ENCODE measurements at regions not wholly inside any gene's neighbourhood (a gene's known extent, or its start where the extent isn't known, plus 50 kb on each side); places are given as distances from the start of the nearest gene placed in this dataset.

DNA sequence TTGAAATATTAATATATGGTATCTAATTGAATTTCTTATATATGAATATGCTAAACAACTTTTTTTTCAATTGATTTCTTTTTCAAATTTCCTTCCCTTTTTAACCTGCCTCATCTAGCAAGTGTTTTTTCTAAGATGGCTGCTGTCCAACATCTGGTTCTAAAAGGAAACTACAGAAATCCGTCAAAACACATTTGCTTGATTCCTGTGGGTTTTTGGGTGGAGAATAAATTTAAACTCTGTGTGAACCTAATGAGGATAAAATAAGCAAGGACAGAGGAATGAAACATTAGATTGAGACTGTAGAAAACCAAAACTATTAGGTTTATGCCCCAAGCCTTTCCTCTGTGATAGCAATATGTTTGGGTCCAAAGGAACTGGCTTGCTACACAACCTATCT lies 75.5 kb upstream of the STARD3NL start:
- DNase-seq, result no peak

DNA sequence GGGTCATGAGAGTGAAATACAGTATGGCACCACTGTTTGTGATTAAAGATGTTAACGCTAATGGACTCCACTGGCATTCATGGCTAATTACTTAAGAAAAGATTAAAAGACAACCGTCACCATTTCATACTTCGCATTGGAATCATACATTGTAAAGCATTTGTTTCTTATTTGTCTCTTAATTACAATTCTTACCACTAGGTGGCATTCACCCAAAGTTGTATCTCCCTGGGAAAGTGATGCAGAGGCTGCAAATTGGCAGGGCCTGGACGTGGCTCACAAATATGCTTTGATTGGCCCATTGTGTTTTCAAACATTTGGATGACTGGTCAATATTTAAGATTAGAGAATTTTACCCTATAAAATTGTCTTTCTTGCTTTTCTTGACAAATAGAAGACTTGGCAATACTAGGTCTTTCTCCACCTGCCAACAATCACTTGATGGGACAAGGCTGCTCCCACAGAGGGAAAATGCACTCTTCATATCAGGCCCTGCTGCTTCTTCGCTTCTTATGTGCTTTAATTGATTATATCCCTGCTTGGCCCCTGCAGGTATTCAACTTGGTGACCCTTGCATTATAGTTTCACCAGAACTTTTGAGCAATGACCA lies 72.1 kb upstream of the STARD3NL start:
- peak in 1 of 2 donors; percentile 68 for DNase-seq

DNA sequence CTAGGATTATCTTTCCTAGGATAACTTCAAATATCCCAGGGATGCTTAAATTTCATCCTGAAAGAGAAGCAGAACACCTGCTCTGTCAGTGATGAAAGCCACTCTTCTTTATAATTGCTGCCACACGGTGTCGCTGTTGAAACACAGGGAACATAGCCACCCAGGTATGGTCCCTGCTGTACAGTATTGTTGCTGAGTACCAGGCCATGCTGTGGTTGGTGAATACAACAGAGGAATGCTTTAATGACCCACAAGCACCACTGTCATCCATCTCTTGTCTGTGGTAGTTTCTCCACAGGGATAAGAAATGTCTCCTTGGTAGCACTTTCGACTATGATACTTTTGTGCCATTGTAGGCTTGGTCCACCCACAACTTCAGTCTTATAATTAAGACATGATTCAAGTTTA lies 70.6 kb upstream of the STARD3NL start:
- peak; percentile 68 to 72 for DNase-seq

DNA sequence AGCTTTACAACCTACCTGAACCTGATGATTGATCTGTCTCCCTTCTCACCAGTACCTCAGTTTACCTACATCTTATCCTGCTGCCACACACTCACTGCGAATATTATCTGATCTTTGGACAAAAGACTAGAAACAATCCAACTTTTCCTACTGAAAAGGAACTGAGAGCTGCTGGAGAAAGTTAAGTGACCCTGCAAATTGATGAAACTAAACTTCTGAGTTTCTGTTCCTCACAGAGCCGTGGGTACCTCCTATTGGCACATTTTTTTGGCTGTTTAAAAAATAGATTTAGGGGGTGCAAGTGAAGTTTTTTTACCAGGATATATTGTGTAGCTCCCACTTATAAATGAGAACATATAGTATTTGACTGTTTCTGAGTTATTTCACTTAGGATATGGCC lies 66.0 kb upstream of the STARD3NL start:
- no peak for DNase-seq

DNA sequence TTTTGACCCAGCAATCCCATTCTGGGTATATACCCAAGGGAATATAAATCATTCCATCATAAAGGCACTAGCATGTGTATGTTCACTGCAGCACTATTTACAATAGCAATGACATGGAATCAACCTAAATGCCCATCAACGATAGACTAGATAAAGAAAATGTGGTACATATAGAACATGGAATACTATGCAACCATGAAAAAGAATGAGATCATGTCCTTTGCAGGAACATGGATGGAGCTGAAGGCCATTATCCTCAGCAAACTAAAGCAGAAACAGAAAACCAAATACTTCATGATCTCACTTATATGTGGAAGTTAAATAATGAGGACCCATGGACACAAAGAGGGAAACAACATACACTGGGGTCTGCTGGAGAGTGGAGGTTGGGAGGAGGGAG lies 58.0 kb upstream of the STARD3NL start:
- no peak for DNase-seq

DNA sequence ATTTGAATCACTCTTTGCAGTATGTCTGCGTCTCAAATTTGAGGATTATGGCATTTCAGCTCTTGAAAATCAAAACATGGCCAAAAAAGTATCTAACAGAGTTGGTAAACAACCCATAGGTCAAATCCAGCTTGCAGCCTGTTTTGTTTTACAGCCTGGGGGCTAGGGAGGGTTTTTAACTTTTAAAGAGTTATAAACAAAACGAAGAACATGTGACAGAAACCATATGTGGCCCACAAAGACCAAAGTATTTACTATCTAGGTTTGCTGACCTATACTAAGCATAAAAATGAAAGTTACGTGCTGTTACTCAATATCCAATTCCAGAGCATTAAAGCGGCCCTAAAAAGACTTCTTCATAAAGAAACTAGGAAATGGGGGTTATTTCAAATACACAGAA lies 55.5 kb upstream of the STARD3NL start:
- DNase-seq, result no peak

DNA sequence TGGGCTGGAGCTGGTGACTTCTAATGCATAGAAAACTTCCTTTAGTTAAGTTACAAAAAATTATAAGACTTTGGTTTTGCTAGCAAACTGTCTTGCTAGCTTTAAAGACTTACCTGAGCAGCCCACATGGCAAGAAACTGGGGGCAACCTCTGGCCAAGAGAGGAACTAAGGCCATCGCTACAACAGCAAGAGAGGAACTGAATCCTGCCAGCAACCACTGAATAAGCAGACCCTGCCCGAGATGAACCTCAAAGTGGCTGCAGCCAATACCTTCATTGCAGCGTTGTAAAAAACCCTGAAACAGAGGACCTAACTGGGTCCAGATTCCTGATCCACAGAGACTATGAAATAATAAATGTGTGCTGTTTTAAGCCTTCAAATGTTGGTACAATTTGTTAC lies 54.6 kb upstream of the STARD3NL start:
- DNase-seq, result no peak

DNA sequence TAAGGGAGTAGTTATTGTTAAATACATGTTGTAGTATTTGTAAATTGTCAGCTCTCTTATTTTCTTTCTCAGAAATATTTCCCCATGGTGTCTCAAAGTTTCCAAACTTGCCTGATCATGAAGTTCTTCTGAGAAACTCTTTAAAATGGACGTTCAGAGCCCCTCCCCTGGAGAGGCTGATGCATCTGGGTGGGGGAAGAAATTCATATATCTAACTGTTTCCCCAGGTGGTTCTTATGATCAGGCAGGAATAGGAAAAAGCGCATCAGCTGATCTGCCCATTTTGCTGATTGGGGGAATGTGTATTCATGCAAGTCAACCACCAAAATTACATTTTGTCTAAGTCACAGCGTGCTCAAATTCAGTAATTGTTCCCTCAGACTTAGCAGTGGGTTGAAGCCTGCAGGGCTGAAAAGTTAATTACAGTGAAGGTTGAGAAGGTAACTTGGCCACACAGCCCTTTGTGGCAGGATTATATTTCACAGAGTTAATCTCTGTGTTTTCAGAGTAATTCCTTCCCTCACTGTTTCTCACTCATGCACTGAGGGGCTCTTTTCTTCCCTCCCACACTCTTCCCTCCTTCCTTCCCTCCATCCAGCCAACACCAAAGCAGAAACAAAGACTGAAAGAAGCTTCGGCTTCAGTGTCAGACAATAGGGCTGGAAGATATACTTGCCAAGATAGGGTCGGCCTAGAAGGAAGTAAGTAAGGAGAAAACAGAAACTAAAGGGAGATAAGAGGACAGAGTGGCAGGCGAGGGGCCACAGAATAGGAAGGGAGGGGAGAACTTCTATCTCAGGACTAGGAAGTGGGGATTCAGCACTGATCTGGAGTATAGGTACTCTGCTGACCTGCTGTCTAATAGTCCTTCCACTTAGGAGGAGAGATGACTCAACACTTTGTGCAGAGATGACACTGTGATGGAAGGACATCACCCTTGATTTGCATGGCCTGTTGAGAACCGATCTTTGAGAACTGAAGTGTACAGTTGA lies 50.5 kb upstream of the STARD3NL start:
- DNase-seq, result no peak

All from CD4-positive, alpha-beta T cell treated with Interleukin-4 for 1 hour (primary cell).